NCI-H1436 treated with DMSO at 0.1 percent for 48 hours (cell line): ENCODE measurements at regions not wholly inside any gene's neighbourhood (a gene's known extent, or its start where the extent isn't known, plus 50 kb on each side); places are given as distances from the start of the nearest gene placed in this dataset.

Source experiments
- DNase-seq: peaks from one replicate; lab custom pipeline; 2025; lab: John Stamatoyannopoulos, UW

DNA sequence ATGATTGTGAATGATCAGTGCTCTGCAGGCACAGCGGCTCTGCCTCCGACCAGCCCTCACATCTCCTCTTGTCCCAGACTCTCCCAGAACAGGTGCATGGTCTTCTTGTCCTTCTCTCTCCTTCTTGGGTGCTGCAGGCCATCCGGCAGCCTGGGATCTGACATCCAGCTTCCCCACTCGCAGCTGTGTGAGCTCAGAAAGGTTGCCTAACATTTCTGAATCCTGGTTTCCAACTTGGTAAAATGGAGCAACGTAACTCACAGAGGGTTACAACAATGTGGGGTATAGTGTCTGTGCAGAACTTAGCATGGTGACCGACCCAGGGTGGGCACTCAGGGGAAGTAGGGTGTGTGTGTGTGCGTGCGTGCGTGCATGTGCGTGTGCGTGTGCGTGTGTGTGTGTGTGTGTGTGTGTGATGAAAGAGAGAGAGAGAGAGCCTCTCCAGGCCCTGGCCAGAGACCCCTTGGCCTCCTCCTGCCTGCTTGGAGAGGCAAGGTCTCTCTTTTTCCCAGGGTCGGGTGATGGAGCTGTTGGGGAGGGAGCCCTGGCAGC lies 110.1 kb downstream of the SNX5 start:
- DNase-seq: no peak

DNA sequence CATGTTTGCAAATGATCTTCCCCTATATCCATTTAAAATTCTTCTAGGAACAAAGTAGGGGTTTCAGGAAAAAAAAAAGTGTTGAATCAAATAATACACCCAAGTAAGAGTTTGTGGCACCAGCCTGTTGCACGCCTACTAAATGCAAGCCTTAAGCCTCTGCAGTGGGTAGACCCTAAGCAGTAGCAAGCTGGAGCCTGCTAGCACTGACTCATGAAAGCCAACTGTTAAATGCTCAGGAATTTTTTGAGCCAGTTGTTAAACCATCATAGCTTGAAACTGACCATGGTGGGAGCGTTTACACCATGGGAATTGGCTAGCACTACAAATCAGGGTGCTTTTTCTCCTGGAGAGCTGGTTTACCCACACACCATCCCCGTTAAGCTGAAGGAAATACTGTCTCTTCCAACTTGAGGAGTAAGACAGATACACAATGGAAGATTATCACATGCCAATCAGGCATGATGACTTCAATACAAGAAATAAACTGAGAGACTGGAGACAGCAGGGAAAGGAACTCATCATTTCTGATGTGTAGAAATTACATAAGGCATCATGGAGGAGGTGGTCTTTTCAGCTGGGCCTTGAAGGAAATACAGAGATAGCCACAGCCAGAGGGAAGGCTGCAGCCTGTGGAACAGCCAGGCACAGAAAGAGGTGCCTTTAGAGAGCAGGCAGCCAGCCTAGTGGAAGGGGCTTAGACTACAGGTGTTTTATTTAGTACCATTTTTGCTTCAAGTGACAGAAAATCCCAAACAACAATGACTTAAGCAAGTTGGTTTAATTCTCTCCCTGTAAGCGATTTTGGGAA lies 110.8 kb downstream of the SNX5 start:
- no peak for DNase-seq

- DNase-seq: no peak
Measured at GRCh38 chr20:17856837-17857605, 111.6 kb downstream of the SNX5 start.

DNA sequence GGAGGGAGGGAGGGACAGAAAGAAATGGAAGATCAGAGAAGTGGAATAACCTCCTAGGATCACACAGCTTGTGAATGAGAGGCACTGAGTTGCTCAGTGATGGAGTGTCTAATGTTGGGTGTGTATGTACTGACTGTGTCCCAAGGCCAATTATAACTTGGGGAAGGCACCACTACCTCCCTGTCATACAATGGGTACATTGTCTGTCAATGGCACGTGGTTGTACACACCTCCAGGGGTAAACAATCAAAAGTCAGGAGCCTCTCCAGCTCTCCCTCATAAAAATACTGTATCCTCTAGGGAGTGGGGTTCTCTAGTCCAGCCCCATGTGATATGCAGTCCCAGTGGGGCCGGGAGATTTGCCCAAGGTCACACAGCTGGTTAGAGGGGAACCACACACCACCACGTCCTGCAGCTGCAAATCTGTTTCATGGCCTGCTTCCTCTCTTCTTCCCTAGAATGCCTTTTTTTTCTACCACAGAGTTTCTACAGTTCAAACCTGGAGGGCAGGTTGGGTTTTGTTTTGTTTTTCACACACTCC lies 112.5 kb downstream of the SNX5 start:
- peak; percentile 39 for DNase-seq

DNA sequence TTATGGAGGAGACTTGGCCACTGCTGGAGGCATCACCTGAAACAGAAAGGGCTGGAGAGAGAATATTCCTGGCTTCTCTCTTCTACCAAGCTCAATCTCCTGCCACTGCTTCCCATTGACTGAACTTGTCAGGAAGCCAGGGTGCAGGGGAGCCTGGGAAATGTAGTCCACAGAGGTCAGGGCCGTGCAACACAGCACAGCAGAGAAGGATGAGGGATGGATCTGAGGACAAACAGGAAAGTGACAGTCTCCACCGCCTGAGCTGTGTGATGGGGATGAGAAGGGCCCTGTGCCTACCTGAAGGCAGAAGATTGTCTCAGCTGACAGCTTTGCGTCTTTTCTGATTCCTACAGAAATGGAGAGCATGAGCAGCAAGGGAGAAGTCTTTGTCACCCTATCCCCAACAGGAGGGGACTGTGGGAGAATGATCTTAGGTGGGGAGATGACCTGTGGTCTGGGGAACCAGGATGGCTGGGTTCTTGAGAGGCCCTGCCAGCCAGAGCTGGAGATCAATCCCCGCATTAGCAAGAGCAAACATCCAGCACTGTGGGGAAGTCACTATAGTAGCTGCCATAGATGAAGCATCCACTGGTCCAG lies 114.2 kb downstream of the SNX5 start:
- DNase-seq: no peak

DNA sequence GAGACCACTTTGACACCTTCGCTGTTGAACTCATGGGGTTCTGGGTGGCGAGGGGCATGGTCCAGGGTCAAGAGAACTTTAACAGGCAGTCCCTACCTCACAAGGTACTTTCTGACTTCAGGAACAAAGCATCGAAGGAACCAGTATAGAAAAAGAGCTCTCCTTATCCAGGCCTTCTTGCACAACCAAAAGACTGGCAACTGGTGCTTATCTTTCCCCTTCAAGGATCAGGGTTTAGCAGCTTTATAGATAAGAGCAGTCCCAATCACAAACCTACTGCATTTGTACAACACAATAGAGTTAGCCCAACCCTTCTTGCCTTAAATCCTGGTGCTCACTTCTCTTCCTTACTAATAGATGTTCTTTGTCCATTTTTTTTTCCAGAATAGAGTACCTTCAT lies 116.3 kb downstream of the SNX5 start:
- DNase-seq: no peak

DNA sequence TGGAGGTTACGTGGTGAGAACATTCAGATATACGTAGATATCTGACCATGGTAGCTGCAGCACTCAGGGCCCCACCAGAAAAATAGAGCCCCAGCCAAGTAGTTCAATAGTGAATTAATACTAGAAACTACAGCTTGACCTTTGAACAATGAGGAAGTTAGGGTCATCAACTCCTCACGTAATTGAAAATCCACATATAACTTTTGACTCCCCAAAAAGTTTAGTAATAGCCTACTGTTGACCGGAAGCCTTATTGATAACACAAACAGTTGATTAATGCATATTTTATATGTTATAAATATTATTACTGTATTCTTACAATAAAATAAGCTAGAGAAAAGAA lies 117.9 kb downstream of the SNX5 start:
- no peak for DNase-seq

- no peak for DNase-seq
Measured at GRCh38 chr20:17849901-17850683, 118.5 kb downstream of the SNX5 start.

- DNase-seq: no peak
Measured at GRCh38 chr20:17849138-17849900, 119.3 kb downstream of the SNX5 start.

DNA sequence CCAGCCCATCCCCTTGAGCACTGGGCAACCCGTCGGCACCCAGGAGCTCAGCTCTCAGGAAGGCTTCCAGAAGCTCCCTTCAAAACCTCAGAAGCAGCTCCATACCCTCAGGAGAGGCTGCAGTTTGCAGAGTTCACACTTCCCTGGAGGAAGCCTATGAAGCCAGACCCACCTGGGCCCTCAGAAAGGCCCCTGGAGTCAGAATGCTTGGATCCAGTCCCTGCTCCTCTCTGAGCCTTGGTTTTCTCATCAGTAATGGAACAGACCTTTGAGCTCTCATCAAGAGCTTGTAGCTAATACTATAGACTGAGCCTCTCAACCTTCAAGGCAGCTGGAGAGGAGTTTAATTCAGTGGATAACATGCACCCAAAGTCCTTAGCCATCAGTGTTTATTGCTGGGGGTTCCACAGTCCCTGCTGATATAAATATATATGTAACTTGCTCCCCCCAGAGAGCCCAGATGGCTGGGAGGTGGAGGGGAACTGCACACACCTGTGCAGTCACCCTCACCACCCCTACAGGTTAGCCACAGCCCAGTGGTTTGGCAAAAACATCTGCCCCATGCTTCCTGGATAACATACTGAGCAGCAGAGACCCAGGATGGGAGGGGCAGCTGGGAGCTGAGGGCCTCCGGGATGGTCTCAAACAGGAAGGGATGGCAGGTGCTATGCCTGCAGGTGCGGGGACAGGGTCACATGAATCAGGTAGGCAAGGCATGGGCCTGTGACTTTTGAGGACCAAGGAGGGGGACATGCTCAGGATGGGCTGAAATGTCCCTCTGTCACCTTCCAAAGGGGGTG lies 120.1 kb downstream of the SNX5 start:
- DNase-seq: no peak

DNA sequence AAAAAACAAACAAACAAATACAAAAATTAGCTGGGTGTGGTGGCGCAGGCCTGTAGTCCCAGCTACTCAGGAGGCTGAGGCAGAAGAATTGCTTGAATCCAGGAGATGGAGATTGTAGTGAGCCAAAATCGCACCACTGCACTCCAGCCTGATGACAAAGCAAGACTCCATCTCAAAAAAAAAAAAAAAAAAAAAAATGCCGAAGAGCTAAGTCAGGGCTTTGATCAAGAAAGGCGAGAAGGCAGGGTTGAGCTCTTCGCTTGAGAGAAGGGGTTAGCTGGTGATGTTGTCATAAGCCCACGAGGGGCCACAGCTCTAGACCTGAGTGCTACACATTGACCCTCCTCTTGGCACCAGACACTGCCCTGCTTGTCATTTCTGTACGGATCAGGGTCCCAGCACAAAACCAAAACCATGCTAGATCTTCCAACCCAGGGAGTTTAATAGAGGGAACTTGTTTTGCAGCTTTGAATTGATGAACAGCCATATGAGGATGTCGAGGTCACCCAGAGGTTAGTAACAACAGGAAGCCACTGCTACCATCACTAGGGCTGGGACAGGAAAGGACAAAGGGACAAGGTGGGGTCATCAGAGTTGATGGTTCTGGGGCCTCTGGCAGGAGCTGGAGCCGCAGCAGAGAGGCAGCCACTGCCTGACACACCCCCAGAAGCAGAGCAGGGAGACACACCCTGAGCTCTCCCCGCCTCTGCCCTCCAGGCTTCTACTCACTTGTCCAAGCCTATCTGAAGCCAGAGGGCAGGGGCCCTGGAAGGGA lies 122.7 kb downstream of the SNX5 start:
- DNase-seq: no peak

GRCh38 chr20:17844549-17845298 lies 123.9 kb downstream of the SNX5 start:
- no peak for DNase-seq

- no peak for DNase-seq
Measured at GRCh38 chr20:17844133-17844429, 124.5 kb downstream of the SNX5 start.

- DNase-seq: no peak
Measured at GRCh38 chr20:17843246-17844132, 125.1 kb downstream of the SNX5 start.

GRCh38 chr20:17841751-17842215 lies 126.8 kb downstream of the SNX5 start:
- no peak for DNase-seq

DNA sequence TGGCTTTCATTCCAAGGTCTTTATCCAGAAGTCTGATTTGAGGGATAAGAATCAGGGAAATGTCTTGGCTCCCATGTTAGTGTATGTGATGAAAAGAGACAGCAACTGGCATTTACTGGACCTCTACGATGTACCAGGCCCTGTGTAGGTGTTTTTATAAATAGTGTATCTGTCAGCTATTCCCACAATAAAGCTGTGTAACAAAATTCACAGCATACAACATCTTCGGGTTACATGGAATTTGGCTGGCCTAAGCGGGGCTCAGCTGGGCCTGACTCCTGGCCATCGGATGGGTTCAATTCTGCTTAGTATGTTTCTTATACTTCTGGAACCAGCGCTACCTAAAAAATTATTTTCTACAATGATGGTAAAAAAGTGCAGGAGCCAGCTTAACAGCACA lies 128.2 kb downstream of the SNX5 start:
- DNase-seq: no peak

DNA sequence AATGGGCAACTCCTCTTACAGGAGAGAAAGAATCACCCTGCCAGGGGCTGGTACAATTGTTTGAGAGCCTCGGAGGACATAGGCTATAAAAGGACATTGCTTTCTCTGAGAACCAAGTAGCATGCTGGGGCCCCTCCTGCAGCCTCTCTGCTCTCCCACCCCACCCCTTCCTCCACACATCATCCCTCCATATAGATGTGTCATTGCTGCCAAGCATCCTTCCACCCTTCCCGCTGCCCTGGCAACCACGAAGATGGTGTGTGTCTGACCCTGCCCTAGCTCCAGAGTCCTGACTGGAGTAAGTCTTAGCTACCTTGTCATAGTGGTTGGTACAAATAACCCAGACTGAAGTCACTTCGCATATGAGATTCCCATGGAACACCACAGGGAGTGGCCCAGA lies 129.7 kb downstream of the SNX5 start:
- DNase-seq: no peak

GRCh38 chr20:17837179-17837578 lies 131.4 kb downstream of the SNX5 start:
- DNase-seq: no peak
